ENCODE measurements at regions not wholly inside any gene's neighbourhood (a gene's known extent, or its start where the extent isn't known, plus 50 kb on each side); places are given as distances from the start of the nearest gene placed in this dataset.

- TF ChIP-seq CTCF (conservative IDR thresholded peaks at IDR 0.05 in 1 of 2, IDR thresholded peaks at IDR 0.05 in 1 of 2; ENCODE audit: low read depth in 1 of 2, low read length in 2 of 2) (no peak), EZH2 (IDR thresholded peaks at IDR 0.05; ENCODE audit: low read length, missing control alignments) (no peak)
Observed at GRCh38 chr6:51001399-51001798, 182.7 kb downstream of the TFAP2B start.
